Adrenal gland (tissue), 9 donors: ENCODE measurements at regions not wholly inside any gene's neighbourhood (a gene's known extent, or its start where the extent isn't known, plus 50 kb on each side); places are given as distances from the start of the nearest gene placed in this dataset.

Experiments
- DNase-seq, 7 donors: peaks; one replicate each; pipeline ENCODE4 v3.0.0-alpha.2; 2019 to 2020
- H3K27ac ChIP-seq, 5 donors: fragments of 200-600 bp; sonication (generic) in 4 of 5; 1 replicate in 3 of 5; 2 replicates in 2 of 5; pipeline versions ENCODE4 v1.5.1 to v1.8.0; 2016 to 2020; ENCODE audit warnings: mild to moderate bottlenecking in 1 of 5
- H3K27me3 ChIP-seq: fragments of 200-600 bp; 2 replicates; pipeline ENCODE4 v1.8.0; 2021
- H3K36me3 ChIP-seq, 2 donors: fragments of 200-600 bp; replicated peaks in 1 of 2; 1 replicate in 1 of 2; 2 replicates in 1 of 2; pipeline versions ENCODE4 v1.5.1 to v1.8.0; 2018 to 2022
- H3K4me1 ChIP-seq, 2 donors: fragments of 200-600 bp; replicated peaks in 1 of 2; 1 replicate in 1 of 2; 2 replicates in 1 of 2; pipeline versions ENCODE4 v1.5.1 to v1.8.0; 2018 to 2021
- H3K4me3 ChIP-seq, 4 donors: fragments of 200-600 bp; sonication (generic) in 3 of 4; one replicate each; pipeline ENCODE4 v1.5.1; 2016 to 2018
- H3K9me3 ChIP-seq, 3 donors: fragments of 200-600 bp; sonication (generic) in 1 of 3; replicated peaks in 1 of 3; 1 replicate in 2 of 3; 2 replicates in 1 of 3; pipeline versions ENCODE4 v1.5.1 to v1.8.0; 2016 to 2021
- POLR2A ChIP-seq, 2 donors: fragments of 450-650 bp; IDR thresholded peaks; one replicate each; pipeline ENCODE4 v1.6.1; 2017; ENCODE audit warnings: antibody characterized with exemption in 2 of 2, mild to moderate bottlenecking in 2 of 2, moderate library complexity in 1 of 2
- WGBS, 4 donors: extraction: QIAGEN DNeasy Blood & Tissue Kit in 2 of 4; methylation state at CpG; one replicate each; pipeline versions ENCODE4 v1.1.5 to v1.1.7; 2013 to 2017; 5-methylcytosine and 5-hydroxymethylcytosine counted together
- intact Hi-C, 2 donors: fragments of 100-400 bp; cut with DNase I; formaldehyde crosslinking; loops; one replicate each; pipeline versions ENCODE4 v1.14.1 to v1.15.0; 2022 to 2023
- TF ChIP-seq, protein P1 (sequence below), 6 experiments: fragments of 450-650 bp in 4 of 6; fragments of 200-600 bp in 2 of 6; sonication (generic) in 1 of 6; IDR thresholded peaks; 1 replicate in 5 of 6; 2 replicates in 1 of 6; pipeline versions ENCODE4 v1.5.1 to v1.8.0; 2016 to 2021; ENCODE audit warnings: antibody characterized with exemption in 6 of 6, mild to moderate bottlenecking in 2 of 6, moderate library complexity in 1 of 6
- donor health status: healthy with polysubstance abuse.
- donor health status: Bipolar disorder and iron deficiency.
- donor health status: DM: yes; HTN: yes; CAD: no.
- donor health status: DM: no; HTN: no; CAD: no.
- donor health status: DM: no; HTN: no; CAD: no.

- Histone ChIP-seq H3K36me3 (no peaks in the 10 kb centered on the region), H3K9me3 (no peaks in the 10 kb centered on the region), H3K4me3 (no peak overlapping the region), H3K27me3 (no peaks in the 10 kb centered on the region), H3K4me1 (no peaks in the 10 kb centered on the region), H3K27ac (no peak overlapping the region)
- intact Hi-C loops, result no loop called here
- 80 to 88% (median 83%) methylated on average over 5 to 6 of the region's 6 CpGs for WGBS, 4 donors
- peak in 1 of 7 donors; percentile 38 for DNase-seq
- no peak for TF ChIP-seq POLR2A (IDR thresholded peaks at IDR 0.05)
- TF ChIP-seq, protein P1, sequence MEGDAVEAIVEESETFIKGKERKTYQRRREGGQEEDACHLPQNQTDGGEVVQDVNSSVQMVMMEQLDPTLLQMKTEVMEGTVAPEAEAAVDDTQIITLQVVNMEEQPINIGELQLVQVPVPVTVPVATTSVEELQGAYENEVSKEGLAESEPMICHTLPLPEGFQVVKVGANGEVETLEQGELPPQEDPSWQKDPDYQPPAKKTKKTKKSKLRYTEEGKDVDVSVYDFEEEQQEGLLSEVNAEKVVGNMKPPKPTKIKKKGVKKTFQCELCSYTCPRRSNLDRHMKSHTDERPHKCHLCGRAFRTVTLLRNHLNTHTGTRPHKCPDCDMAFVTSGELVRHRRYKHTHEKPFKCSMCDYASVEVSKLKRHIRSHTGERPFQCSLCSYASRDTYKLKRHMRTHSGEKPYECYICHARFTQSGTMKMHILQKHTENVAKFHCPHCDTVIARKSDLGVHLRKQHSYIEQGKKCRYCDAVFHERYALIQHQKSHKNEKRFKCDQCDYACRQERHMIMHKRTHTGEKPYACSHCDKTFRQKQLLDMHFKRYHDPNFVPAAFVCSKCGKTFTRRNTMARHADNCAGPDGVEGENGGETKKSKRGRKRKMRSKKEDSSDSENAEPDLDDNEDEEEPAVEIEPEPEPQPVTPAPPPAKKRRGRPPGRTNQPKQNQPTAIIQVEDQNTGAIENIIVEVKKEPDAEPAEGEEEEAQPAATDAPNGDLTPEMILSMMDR (IDR thresholded peaks at IDR 0.05), result no peak
These were observed 368.4 kb upstream of the HS6ST1 start for GRCh38 chr2:128686881-128687555.

DNA sequence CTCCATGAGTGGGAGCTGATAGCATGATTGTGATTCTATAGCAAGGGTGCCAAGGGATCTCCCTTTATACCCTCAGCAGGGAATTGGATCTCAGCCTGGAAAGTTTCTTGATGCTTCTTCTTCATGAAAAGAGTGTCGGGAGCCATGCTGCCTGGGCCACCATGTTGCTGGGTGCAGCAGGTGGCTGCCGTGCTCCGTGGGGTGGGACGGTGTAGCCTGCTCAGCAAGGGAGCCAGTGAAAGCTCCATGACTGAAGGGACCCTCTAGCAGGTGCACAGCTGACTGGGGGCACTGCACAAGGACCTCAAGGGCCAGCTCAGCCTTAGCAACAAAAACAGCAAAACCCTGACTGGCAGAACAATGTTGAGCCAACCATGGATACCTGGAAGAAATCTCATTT lies 368.9 kb upstream of the HS6ST1 start:
- H3K4me1 ChIP-seq, result no peaks in the 10 kb centered on the region
- no peak overlapping the region for H3K27ac ChIP-seq
- WGBS, 4 donors, result 66 to 93% (median 89%) methylated on average over 4 of the region's 4 CpGs
- no peak overlapping the region for H3K4me3 ChIP-seq
- H3K9me3 ChIP-seq, result no peaks in the 10 kb centered on the region
- DNase-seq, result no peak
- intact Hi-C loops, result no loop called here
- TF ChIP-seq, protein P1 (IDR thresholded peaks at IDR 0.05), result no peak
- no peak for TF ChIP-seq POLR2A (IDR thresholded peaks at IDR 0.05)
- no peaks in the 10 kb centered on the region for H3K27me3 ChIP-seq
- H3K36me3 ChIP-seq, result no peaks in the 10 kb centered on the region

DNA sequence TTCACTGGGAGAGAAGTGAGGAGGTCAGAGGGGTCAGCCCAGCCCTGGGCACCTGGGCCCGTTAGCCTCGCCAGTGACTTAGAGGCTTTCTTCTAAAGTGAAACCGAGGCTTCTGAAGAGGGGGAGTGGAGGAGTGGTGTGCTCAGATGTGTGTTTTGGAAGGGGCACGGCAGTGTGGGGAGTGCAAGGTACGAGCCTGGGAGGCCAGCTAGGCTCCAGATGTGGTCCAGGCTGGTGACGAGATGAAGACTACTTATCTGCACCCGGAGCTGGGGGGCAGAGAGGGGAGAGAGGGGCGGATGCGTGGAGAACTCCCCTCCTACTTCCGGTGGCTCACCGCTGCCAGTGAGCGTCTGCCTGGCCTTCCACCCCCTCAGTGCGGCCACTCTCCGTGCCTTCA lies 371.3 kb upstream of the HS6ST1 start:
- H3K27ac ChIP-seq, result no peak overlapping the region
- no peak overlapping the region for H3K4me3 ChIP-seq
- intact Hi-C loops, result no loop called here
- no peaks in the 10 kb centered on the region for H3K27me3 ChIP-seq
- H3K36me3 ChIP-seq, result no peaks in the 10 kb centered on the region
- no peak for DNase-seq
- 90 to 97% (median 92%) methylated on average over 14 of the region's 14 CpGs for WGBS, 4 donors
- H3K9me3 ChIP-seq, result no peaks in the 10 kb centered on the region
- H3K4me1 ChIP-seq, result no peaks in the 10 kb centered on the region
- TF ChIP-seq POLR2A (IDR thresholded peaks at IDR 0.05), result no peak
- TF ChIP-seq, protein P1 (IDR thresholded peaks at IDR 0.05), result no peak

GRCh38 chr2:128690431-128690830 lies 371.8 kb upstream of the HS6ST1 start:
- no peaks in the 10 kb centered on the region for H3K36me3 ChIP-seq
- no peaks in the 10 kb centered on the region for H3K4me1 ChIP-seq
- H3K27ac ChIP-seq, result no peak overlapping the region
- no peak overlapping the region for H3K4me3 ChIP-seq
- WGBS, 4 donors, result 80 to 94% (median 91%) methylated on average over 2 to 14 of the region's 14 CpGs
- TF ChIP-seq POLR2A (IDR thresholded peaks at IDR 0.05), result no peak
- TF ChIP-seq, protein P1 (IDR thresholded peaks at IDR 0.05), result no peak
- no peak for DNase-seq
- H3K9me3 ChIP-seq, result no peaks in the 10 kb centered on the region
- intact Hi-C loops, result no loop called here
- H3K27me3 ChIP-seq, result no peaks in the 10 kb centered on the region
